Psoas muscle (tissue), 7 donors: ENCODE measurements at regions not wholly inside any gene's neighbourhood (a gene's known extent, or its start where the extent isn't known, plus 50 kb on each side); places are given as distances from the start of the nearest gene placed in this dataset.

Source experiments
- ATAC-seq, 4 donors: fragments of 200-7000 bp; cut with Tn5 transposase; one replicate each; pipeline ENCODE4 v1.9.1; 2020; ENCODE audit warnings: moderate library complexity in 3 of 4, mild to moderate bottlenecking in 2 of 4
- DNase-seq, 2 donors: peaks; one replicate each; pipeline ENCODE4 v3.0.0-alpha.2; 2020
- H3K27ac ChIP-seq: fragments of 200-600 bp; one replicate; pipeline ENCODE4 v1.8.0; 2022
- H3K27me3 ChIP-seq, 3 donors: fragments of 200-600 bp in 1 of 3; one replicate each; pipeline versions ENCODE4 v1.6.1 to v1.8.0; 2013 to 2022; ENCODE audit warnings: low read length in 2 of 3, mild to moderate bottlenecking in 2 of 3, moderate library complexity in 1 of 3; ENCODE audit not compliant: insufficient read depth in 3 of 3
- H3K36me3 ChIP-seq, 2 donors: fragments of 200-600 bp in 1 of 2; one replicate each; pipeline versions ENCODE4 v1.6.1 to v1.8.0; 2013 to 2022; ENCODE audit warnings: low read depth in 1 of 2, mild to moderate bottlenecking in 1 of 2, moderate library complexity in 1 of 2; ENCODE audit not compliant: insufficient read depth in 1 of 2
- H3K4me1 ChIP-seq: fragments of 200-600 bp; one replicate; pipeline ENCODE4 v1.8.0; 2022
- H3K4me3 ChIP-seq: fragments of 200-600 bp; one replicate; pipeline ENCODE4 v1.8.0; 2022; ENCODE audit warnings: mild to moderate bottlenecking
- H3K9me3 ChIP-seq: fragments of 200-600 bp; one replicate; pipeline ENCODE4 v1.8.0; 2022
- CTCF ChIP-seq: fragments of 200-600 bp; IDR thresholded peaks from one replicate; pipeline ENCODE4 v1.8.0; 2022; ENCODE audit warnings: antibody characterized with exemption
- WGBS, 3 donors: extraction: QIAGEN DNeasy Blood & Tissue Kit; methylation state at CpG; one replicate each; pipeline versions ENCODE4 v1.1.6 to v1.1.7; 2013; 5-methylcytosine and 5-hydroxymethylcytosine counted together
- intact Hi-C, 2 donors: fragments of 100-400 bp; cut with DNase I; formaldehyde crosslinking; loops; one replicate each; pipeline versions ENCODE4 v1.11.0 to v1.14.2; 2022
- donor health status: healthy with polysubstance abuse.
- donor health status: DM: no; HTN: no; CAD: no; lungs with moderate emphysema.
- donor health status: Bipolar disorder and iron deficiency.
- donor health status: healthy.
- donor health status: DM: yes; HTN: yes; CAD: no.
- donor health status: DM: no; HTN: no; CAD: no.
- donor health status: DM: yes; HTN: yes; CAD: no.

DNA sequence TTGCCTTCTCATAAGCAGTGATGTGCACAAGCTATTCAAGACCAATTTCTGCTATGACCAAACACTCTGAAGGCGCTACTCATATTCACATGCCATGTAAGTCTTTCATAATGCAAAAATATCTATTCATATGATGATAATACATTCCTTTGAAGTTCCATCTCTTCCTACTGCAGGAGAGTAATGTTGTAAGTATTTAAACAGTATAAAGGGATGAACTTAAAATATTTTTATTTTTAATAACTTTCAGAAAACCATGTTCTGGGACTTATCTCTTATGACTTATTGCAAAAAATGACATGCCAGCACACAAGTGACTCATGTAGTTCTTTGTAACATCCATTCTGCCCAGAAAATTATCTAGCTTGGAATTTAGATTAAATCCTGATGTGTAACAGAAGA lies 376.4 kb downstream of the KCTD16 start:
- H3K36me3 ChIP-seq, result no peaks in the 10 kb centered on the region
- ATAC-seq (no peak), DNase-seq (no peak)
- intact Hi-C loops, result no loop called here
- no peaks in the 10 kb centered on the region for H3K9me3 ChIP-seq
- no peak for TF ChIP-seq CTCF
- WGBS, 3 donors, result 86 to 91% (median 87%) methylated on average over 1 of the region's 1 CpG
- no peak overlapping the region for H3K27ac ChIP-seq
- H3K27me3 ChIP-seq, result no peaks in the 10 kb centered on the region
- H3K4me1 ChIP-seq, result no peaks in the 10 kb centered on the region
- H3K4me3 ChIP-seq, result no peak overlapping the region

- no peaks in the 10 kb centered on the region for H3K4me1 ChIP-seq
- no peaks in the 10 kb centered on the region for H3K36me3 ChIP-seq
- H3K9me3 ChIP-seq, result peaks cover 3% of the 10 kb centered on the region
- WGBS, 3 donors, result 75 to 78% (median 77%) methylated on average over 3 of the region's 3 CpGs
- intact Hi-C loops, result no loop called here
- DNase-seq, result no peak
- H3K4me3 ChIP-seq, result no peak overlapping the region
- no peak for TF ChIP-seq CTCF
- no peak for ATAC-seq
- H3K27me3 ChIP-seq, result no peaks in the 10 kb centered on the region
- H3K27ac ChIP-seq, result no peak overlapping the region
Measured at GRCh38 chr5:144538845-144539244, 368.2 kb downstream of the KCTD16 start.
